CD1c-positive myeloid dendritic cell (primary cell): ENCODE measurements at regions not wholly inside any gene's neighbourhood (a gene's known extent, or its start where the extent isn't known, plus 50 kb on each side); places are given as distances from the start of the nearest gene placed in this dataset.
A peak's percentile ranks its signal among the peaks of the same experiment; 100 is the strongest.
"Not testable (repeated sequence)": the region's sequence is repeated elsewhere in the genome, so short reads cannot be mapped to it uniquely, and the experiment has no call there.

Source experiments
- DNase-seq: peaks from one replicate; pipeline ENCODE4 v3.0.0-alpha.2; 2016; ENCODE audit errors: extremely low spot score

GRCh38 chr3:159866201-159866746 lies 122.4 kb upstream of the IL12A start:
- no peak for DNase-seq

DNA sequence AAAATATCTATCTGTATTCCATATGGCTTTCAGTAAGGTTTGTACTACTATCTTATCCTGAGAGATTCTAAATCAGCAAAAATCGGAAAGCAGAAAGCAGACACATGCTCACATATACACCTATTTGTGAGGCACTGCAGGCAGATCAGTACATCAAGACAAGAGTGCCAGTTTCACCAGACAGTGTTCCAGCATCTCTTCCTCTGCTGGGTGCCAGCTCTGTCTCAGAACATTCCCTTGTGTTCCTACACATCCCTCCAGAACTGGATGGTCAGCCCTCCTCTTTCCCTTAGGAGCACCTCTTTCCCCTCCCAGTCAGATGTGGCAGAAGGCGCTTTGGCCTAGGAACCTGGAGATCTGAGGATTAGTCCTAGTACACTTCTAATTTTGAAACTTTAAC lies 121.3 kb upstream of the IL12A start:
- no peak for DNase-seq

DNA sequence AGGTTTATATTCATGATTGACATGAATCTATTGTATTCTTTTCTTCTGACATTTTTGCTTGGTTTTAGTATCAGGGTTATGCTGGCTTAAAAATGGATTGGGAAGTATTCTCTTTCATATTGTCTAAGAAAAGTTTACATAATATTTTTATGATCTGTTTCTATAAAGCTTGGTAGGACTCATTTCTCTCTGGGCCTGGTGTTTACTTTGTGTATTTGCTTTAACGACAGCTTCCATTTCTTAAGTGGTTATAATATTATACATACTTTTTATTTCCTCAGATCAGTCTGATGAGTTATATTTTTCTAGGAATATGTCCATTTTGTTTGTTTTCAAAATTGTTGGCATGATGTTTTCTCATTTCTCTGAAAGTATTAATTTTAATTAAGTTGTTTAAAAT lies 117.9 kb upstream of the IL12A start:
- DNase-seq: no peak

GRCh38 chr3:159872374-159873109 lies 116.1 kb upstream of the IL12A start:
- DNase-seq: no peak

- DNase-seq: no peak
Measured at GRCh38 chr3:159875116-159875515, 113.5 kb upstream of the IL12A start.

DNA sequence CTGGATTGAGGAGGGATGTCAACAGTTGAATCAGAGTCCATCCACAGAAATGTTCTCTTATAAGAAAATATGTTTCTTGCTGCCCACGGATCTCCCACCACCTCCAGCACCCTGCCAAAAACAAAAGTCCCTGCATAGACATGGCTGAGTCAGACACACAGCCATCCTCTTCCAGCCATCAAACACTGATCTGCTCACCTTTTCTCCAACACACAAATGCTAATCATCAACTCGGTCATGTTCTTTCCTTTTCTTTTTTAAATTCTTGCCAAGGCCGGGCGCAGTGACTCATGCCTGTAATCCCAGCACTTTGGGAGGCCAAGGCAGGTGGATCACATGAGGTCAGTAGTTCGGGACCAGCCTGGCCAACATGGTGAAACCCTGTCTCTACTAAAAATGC lies 110.7 kb upstream of the IL12A start:
- DNase-seq: no peak

GRCh38 chr3:159879146-159879545 lies 109.5 kb upstream of the IL12A start:
- no peak for DNase-seq

DNA sequence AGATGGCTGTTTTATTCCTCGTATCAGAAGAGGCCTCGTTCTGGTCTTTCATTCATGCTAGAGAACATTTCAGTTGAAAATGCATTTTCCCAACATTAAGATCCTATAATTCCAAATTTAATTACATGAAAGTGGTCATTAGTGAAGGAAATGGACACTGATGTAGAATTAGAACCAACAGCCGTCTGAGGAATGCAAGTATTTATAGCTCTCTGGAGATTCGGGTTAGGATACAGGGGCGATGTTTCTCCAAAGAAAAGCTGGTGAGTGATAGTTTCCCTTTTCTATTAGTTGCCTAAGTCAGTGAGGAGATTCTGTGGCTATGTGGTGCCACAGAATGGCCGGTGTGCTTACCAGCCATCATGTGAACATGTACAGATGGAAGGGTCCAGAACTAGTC lies 109.0 kb upstream of the IL12A start:
- DNase-seq: no peak

DNA sequence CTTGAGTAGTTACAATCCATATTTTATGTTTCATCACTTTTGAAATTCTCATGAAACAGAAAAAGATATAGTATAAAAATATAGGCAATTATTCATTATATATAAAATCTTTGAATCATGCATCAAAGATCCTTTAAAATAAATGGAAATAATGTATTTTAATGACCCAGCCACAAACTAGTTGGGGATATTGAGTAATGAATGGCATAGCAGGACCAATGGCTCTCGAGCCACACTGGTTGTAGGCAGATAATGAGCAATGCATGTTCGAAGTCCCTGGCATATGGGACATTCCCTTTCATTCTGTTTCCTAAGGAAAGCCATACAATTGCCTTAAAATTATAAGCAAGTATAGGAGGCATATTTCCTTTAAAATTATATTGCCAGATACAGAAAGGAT lies 107.4 kb upstream of the IL12A start:
- DNase-seq: no peak

GRCh38 chr3:159881828-159882309 lies 106.8 kb upstream of the IL12A start:
- DNase-seq: no peak

DNA sequence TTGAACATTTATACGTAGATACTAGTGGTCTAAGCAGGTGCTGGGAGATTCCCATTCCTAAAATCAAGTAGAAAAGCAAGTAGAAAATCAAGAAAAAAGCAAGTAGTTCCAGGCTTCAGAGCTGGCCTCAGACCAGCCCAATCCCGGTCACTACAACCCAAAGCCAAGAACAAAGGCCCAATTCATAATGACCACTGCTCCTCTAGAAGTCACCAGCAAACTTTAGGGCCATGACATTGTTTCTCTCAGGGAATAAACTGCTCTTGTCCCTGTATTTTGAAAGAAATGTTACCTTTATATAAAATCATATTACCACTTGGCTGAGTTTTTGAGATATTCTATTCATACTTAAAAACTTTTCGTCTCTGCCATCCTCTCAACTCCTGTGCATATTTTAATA lies 106.3 kb upstream of the IL12A start:
- no peak for DNase-seq

DNA sequence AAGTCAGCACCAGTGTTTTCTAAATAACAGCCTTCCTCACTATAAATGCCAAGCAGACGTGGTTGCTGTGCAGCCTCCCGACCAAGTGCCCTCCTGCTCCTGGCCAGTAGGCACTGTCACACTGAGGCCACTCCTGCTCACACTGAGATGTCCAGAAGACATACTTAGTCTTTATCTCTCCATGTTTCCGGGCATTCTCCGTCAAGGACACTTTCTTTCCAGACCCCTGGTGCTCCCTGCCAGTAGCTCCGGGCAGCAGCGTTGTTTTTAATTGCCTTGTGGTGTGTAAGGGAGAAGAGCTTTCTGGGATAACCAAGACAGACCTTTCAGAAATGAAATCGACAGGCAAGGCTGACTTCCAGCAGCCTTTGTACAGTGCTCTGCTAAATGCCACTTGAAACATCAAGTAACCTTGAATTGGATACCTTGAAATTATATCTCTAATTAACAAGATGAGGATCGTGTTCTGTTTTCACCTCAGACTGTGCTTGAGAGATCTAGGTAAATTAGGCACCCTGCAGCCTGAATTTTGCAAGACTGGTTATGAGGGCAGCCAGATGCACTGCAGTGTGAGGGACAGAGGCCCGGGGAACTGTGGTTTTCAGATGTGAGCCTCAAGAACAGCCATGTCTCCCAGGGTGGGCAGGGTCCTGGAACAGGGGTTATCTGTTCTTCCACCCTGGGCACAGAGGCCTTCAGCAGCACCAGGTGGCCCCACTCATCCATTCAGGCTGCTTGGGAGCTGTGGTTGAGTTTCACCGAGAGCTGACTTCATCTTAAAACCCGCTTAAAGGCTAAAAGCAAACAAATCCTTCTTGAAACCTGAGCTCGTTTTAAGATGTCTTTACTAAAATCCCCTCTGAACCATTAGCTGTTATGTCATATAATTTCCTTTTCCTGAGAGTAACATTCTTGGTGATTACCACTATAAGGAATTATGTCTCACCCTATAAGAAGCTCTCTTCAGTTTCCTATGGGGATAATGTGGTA lies 105.5 kb upstream of the IL12A start:
- DNase-seq: no peak

DNA sequence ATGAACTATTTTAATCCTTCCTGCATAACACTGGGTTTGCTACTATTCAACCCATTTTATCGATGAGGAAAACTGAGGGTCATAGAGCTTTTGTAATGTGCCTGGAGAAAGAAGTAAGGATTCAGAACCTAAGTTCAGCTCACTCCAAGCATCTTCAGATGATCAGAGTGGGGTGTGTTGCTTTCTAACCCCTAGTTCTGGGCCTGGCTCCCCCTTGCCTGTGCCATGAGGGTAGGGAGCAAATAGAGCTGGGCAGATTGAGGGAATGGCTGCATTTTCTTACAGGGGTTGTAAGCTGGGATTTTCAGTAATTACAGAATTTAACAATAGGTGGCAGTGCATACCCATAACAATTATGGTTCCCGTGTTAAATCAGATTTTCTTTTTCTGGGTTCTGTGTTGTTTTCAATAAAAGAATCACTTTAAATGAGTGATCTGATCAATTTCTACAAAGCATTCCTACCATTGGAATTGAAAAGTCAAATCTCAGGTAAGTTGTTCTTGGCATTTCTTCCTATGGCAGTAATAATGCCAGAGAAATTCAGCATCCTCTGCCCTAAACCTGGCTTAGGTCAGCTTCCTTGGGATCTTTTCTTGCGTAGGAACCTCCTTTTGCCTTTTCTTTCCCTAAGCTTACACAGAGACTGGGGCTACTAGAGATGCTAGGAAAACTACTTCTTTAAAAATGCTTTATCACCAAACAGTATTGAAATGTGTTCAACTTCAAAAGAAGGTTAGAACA lies 103.8 kb upstream of the IL12A start:
- peak; percentile 62 for DNase-seq

DNA sequence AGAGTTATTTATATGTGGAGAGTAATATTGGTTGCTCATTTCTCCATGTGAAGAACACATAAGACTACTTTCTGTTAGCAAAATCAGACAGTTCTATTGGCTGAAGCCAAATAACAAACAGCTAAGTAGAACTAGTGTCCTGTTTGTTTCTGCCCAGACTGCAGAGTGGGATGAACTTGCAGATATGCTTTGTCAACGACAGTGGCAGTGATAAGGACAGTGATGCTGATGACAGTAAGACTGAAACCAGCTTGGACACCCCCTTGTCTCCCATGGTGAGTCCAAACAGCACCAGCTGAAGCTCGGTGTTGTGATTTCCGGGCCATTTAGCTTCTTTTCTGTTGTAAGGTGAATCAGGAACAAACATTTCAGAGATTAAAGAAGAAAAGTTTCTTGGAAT lies 102.6 kb upstream of the IL12A start:
- no peak for DNase-seq

- DNase-seq: not testable (repeated sequence)
Measured at GRCh38 chr3:159886530-159886929, 102.1 kb upstream of the IL12A start.

DNA sequence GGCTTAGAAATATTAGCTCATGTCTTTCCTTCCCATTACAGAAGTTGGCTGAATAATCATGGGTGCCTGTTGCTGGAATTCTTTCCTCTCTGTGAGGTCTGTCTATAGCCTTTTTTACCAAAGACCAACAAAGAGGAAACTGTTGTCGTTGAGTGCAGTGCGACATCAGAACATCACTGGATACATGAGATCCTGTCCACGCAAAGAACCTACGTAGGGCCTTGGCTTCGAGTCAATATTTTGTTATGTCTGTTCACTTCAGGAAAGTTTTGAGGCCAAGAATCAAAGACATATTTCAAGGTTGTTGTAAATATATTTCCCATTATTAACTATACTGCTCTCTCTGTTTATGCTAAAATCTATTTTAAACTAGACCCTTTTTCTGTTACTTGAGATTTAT lies 101.5 kb upstream of the IL12A start:
- no peak for DNase-seq

GRCh38 chr3:159887911-159888310 lies 100.7 kb upstream of the IL12A start:
- peak; percentile 2 for DNase-seq

DNA sequence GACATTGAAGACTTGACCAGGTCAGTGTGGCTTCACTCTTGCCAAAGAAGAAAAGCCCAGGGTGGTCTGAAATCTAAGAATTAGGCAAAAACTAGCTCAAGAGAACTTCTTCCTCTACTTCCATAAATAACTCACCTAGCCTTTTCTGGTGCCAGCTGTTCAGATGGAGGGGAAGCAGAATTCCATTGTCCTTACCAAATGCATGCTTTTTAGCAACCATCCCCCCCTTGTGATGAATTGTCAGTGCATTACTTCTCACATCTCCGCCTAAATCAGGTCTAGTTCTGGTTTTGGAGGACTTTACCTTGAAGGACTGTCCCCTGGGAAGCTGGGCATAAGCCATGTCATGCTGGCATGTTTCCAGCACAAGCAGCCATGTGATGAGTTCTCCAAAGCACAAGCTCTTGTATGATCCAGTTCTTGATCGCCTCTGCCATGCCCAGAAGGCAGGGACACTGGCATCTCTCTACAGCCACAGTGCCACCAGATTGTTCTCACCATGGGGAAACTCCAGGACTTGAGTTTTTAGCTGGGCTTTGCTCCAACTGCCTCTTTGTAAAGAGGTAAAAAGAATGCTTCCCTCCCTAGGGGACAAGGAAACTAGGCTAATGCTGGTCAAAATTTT lies 96.4 kb upstream of the IL12A start:
- DNase-seq: no peak

GRCh38 chr3:159892801-159893200 lies 95.8 kb upstream of the IL12A start:
- no peak for DNase-seq

- DNase-seq: no peak
Measured at GRCh38 chr3:159894386-159894785, 94.2 kb upstream of the IL12A start.

- DNase-seq: no peak
Measured at GRCh38 chr3:159895430-159895829, 93.2 kb upstream of the IL12A start.
